HEK293T (cell line): ENCODE measurements at regions not wholly inside any gene's neighbourhood (a gene's known extent, or its start where the extent isn't known, plus 50 kb on each side); places are given as distances from the start of the nearest gene placed in this dataset.

Source experiments
- BHLHE40 ChIP-seq: fragments of 450-650 bp; IDR thresholded peaks from 2 replicates; pipeline ENCODE4 v1.6.1; 2016; ENCODE audit warnings: mild to moderate bottlenecking, moderate library complexity, borderline replicate concordance
- CTBP1 ChIP-seq: fragments of 450-650 bp; IDR thresholded peaks from 2 replicates; pipeline ENCODE4 v1.6.1; 2016; ENCODE audit warnings: borderline replicate concordance
- ELF4 ChIP-seq: fragments of 450-650 bp; IDR thresholded peaks from 2 replicates; pipeline ENCODE4 v1.6.1; 2017; ENCODE audit warnings: antibody characterized with exemption
- FOXA1 ChIP-seq: fragments of 450-650 bp; IDR thresholded peaks from 2 replicates; pipeline ENCODE4 v1.6.1; 2016; ENCODE audit warnings: mild to moderate bottlenecking
- FOXK2 ChIP-seq: fragments of 450-650 bp; IDR thresholded peaks from 2 replicates; pipeline ENCODE4 v1.6.1; 2016; ENCODE audit warnings: mild to moderate bottlenecking
- FOXM1 ChIP-seq: fragments of 450-650 bp; IDR thresholded peaks from 2 replicates; pipeline ENCODE4 v1.6.1; 2017; ENCODE audit warnings: mild to moderate bottlenecking, borderline replicate concordance
- HDGF ChIP-seq: fragments of 450-650 bp; IDR thresholded peaks from 2 replicates; pipeline ENCODE4 v1.6.1; 2017; ENCODE audit warnings: antibody characterized with exemption, borderline replicate concordance
- NFRKB ChIP-seq: fragments of 450-650 bp; IDR thresholded peaks from 2 replicates; pipeline ENCODE4 v1.6.1; 2016; ENCODE audit warnings: mild to moderate bottlenecking, moderate library complexity
- SP1 ChIP-seq: fragments of 450-650 bp; IDR thresholded peaks from 2 replicates; pipeline ENCODE4 v1.6.1; 2017
- SUZ12 ChIP-seq: fragments of 450-650 bp; IDR thresholded peaks from 2 replicates; pipeline ENCODE4 v1.6.1; 2016; ENCODE audit warnings: mild to moderate bottlenecking
- TARDBP ChIP-seq: fragments of 450-650 bp; IDR thresholded peaks from 2 replicates; pipeline ENCODE4 v1.6.1; 2016
- ZNF384 ChIP-seq: fragments of 450-650 bp; IDR thresholded peaks from 2 replicates; pipeline ENCODE4 v1.6.1; 2016

DNA sequence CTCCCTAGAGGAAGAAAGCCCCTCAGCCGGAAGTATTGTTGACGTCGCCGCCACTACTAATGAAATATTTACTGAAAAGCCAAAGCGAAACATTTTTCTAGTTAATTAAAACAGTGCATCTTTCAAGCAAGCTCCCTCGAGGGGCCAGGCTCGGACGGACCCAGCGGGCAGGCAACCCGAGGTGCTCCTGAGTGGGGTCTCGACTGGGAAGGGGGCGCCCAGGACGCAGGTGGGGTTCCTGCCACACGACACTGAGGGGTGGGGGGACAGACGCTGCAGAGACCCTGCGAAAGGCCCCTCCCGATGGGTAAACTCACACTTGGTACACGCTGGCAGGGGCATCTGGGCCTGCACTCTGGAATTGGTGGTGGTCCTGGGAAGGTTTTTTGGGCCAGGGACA is 72.4 kb upstream of the ADGRA1 start:
- no peak for TF ChIP-seq SUZ12
- TF ChIP-seq FOXK2, result no peak
- TF ChIP-seq SP1, result no peak
- TF ChIP-seq FOXM1, result no peak
- TF ChIP-seq HDGF, result no peak
- TF ChIP-seq ZNF384, result no peak
- TF ChIP-seq BHLHE40, result no peak
- no peak for TF ChIP-seq TARDBP
- TF ChIP-seq FOXA1, result no peak
- no peak for TF ChIP-seq NFRKB
- TF ChIP-seq CTBP1, result no peak
- no peak for TF ChIP-seq ELF4
